Astrocyte (in vitro differentiated cells and primary cell): ENCODE measurements at regions not wholly inside any gene's neighbourhood (a gene's known extent, or its start where the extent isn't known, plus 50 kb on each side); places are given as distances from the start of the nearest gene placed in this dataset.

Experiments
- DNase-seq: peaks from one replicate; pipeline ENCODE4 v3.0.0-alpha.2; 2010; ENCODE audit warnings: low read depth
- FAIRE-seq: peaks from 2 replicates; lab custom pipeline; 2011; peaks lifted over from hg19 to GRCh38; lab: Jason Lieb, UNC
- H2AFZ ChIP-seq: 2 replicates; pipeline ENCODE4 v1.6.0; 2012; ENCODE audit warnings: low read depth, low read length, inconsistent platforms
- H3K27ac ChIP-seq: 2 replicates; pipeline ENCODE4 v1.5.1; 2011; ENCODE audit warnings: low read depth, low read length, inconsistent platforms
- H3K27me3 ChIP-seq: 2 replicates; pipeline ENCODE4 v1.6.0; 2011; ENCODE audit warnings: low read length, inconsistent platforms; ENCODE audit not compliant: insufficient read depth
- H3K36me3 ChIP-seq: 2 replicates; pipeline ENCODE4 v1.5.1; 2011; ENCODE audit warnings: low read length, inconsistent platforms; ENCODE audit not compliant: insufficient read depth
- H3K4me1 ChIP-seq: 2 replicates; pipeline ENCODE4 v1.5.1; 2011; ENCODE audit warnings: low read length, inconsistent platforms; ENCODE audit not compliant: insufficient read depth
- H3K4me2 ChIP-seq: 2 replicates; pipeline ENCODE4 v1.6.0; 2012; ENCODE audit warnings: low read length, inconsistent platforms
- H3K4me3 ChIP-seq: 2 replicates; pipeline ENCODE4 v1.5.1; 2011; ENCODE audit warnings: low read depth, mild to moderate bottlenecking, low read length, inconsistent platforms; ENCODE audit not compliant: insufficient read depth
- H3K79me2 ChIP-seq: 2 replicates; pipeline ENCODE4 v1.6.0; 2012; ENCODE audit warnings: mild to moderate bottlenecking, low read length, inconsistent platforms; ENCODE audit not compliant: insufficient read depth
- H3K9ac ChIP-seq: 2 replicates; pipeline ENCODE4 v1.6.0; 2012; ENCODE audit warnings: mild to moderate bottlenecking, low read length, inconsistent platforms
- H3K9me3 ChIP-seq: 2 replicates; pipeline ENCODE4 v1.5.1; 2012; ENCODE audit warnings: low read depth, mild to moderate bottlenecking, low read length, inconsistent platforms; ENCODE audit not compliant: insufficient read depth
- H4K20me1 ChIP-seq: 2 replicates; pipeline ENCODE4 v1.6.0; 2012; ENCODE audit warnings: low read length, inconsistent platforms; ENCODE audit not compliant: insufficient read depth
- H3K27ac Mint-ChIP-seq: one replicate; pipeline ENCODE4 v1.8.0; 2021; ENCODE audit warnings: mild to moderate bottlenecking, mixed read lengths; ENCODE audit not compliant: unreplicated experiment
- H3K27me3 Mint-ChIP-seq: one replicate; pipeline ENCODE4 v1.8.0; 2021; ENCODE audit warnings: low read depth, mixed read lengths; ENCODE audit not compliant: unreplicated experiment
- H3K36me3 Mint-ChIP-seq: one replicate; pipeline ENCODE4 v1.8.0; 2021; ENCODE audit warnings: low read depth, mixed read lengths; ENCODE audit not compliant: unreplicated experiment
- H3K4me1 Mint-ChIP-seq: one replicate; pipeline ENCODE4 v1.8.0; 2021; ENCODE audit warnings: low read depth, mixed read lengths; ENCODE audit not compliant: unreplicated experiment
- H3K4me3 Mint-ChIP-seq: one replicate; pipeline ENCODE4 v1.8.0; 2021; ENCODE audit warnings: mild to moderate bottlenecking, moderate library complexity, mixed read lengths; ENCODE audit not compliant: unreplicated experiment
- H3K9me3 Mint-ChIP-seq: one replicate; pipeline ENCODE4 v1.8.0; 2021; ENCODE audit warnings: mild to moderate bottlenecking, mixed read lengths; ENCODE audit not compliant: unreplicated experiment
- CTCF ChIP-seq: IDR thresholded peaks from 2 replicates; pipeline ENCODE4 v1.5.1; 2011; ENCODE audit warnings: low read depth, mild to moderate bottlenecking, inconsistent platforms, low read length, moderate library complexity; ENCODE audit not compliant: insufficient read depth
- EZH2 ChIP-seq: IDR thresholded peaks from 2 replicates; pipeline ENCODE4 v1.6.1; 2012; ENCODE audit warnings: mild to moderate bottlenecking, low read length, inconsistent platforms; ENCODE audit not compliant: insufficient read depth

GRCh38 chr10:34006471-34006870, 672.0 kb upstream of the NRP1 start:
- no peak overlapping the region for H3K27ac Mint-ChIP-seq
- no peak overlapping the region for H3K4me3 Mint-ChIP-seq
- no peaks in the 10 kb centered on the region for H3K27me3 ChIP-seq
- DNase-seq (no peak), FAIRE-seq (no peak)
- no peak overlapping the region for H3K4me2 ChIP-seq
- no peaks in the 10 kb centered on the region for H3K9me3 ChIP-seq
- no peaks in the 10 kb centered on the region for H3K36me3 Mint-ChIP-seq
- H3K79me2 ChIP-seq: no peaks in the 10 kb centered on the region
- TF ChIP-seq EZH2 (no peak), CTCF (no peak)
- no peaks in the 10 kb centered on the region for H3K9me3 Mint-ChIP-seq
- H3K4me3 ChIP-seq: no peak overlapping the region
- no peaks in the 10 kb centered on the region for H3K36me3 ChIP-seq
- no peaks in the 10 kb centered on the region for H4K20me1 ChIP-seq
- no peak overlapping the region for H2AFZ ChIP-seq
- peaks cover 5% of the 10 kb centered on the region for H3K4me1 Mint-ChIP-seq
- peaks cover 2% of the 10 kb centered on the region for H3K27me3 Mint-ChIP-seq
- H3K4me1 ChIP-seq: no peaks in the 10 kb centered on the region
- H3K27ac ChIP-seq: no peak overlapping the region
- no peak overlapping the region for H3K9ac ChIP-seq

- no peak overlapping the region for H2AFZ ChIP-seq
- H3K9me3 Mint-ChIP-seq: no peaks in the 10 kb centered on the region
- H3K9me3 ChIP-seq: no peaks in the 10 kb centered on the region
- no peaks in the 10 kb centered on the region for H3K36me3 ChIP-seq
- H4K20me1 ChIP-seq: no peaks in the 10 kb centered on the region
- FAIRE-seq (no peak), DNase-seq (no peak)
- H3K79me2 ChIP-seq: no peaks in the 10 kb centered on the region
- H3K4me1 ChIP-seq: no peaks in the 10 kb centered on the region
- H3K9ac ChIP-seq: no peak overlapping the region
- H3K4me3 ChIP-seq: no peak overlapping the region
- no peak overlapping the region for H3K27ac Mint-ChIP-seq
- H3K36me3 Mint-ChIP-seq: peaks cover 2% of the 10 kb centered on the region
- no peaks in the 10 kb centered on the region for H3K27me3 ChIP-seq
- H3K4me1 Mint-ChIP-seq: no peaks in the 10 kb centered on the region
- H3K27me3 Mint-ChIP-seq: peaks cover 2% of the 10 kb centered on the region
- H3K4me2 ChIP-seq: no peak overlapping the region
- H3K27ac ChIP-seq: no peak overlapping the region
- no peak overlapping the region for H3K4me3 Mint-ChIP-seq
- TF ChIP-seq CTCF: no peak
- TF ChIP-seq EZH2: no peak
Observed at GRCh38 chr10:34003561-34003960, 669.1 kb upstream of the NRP1 start.

- Mint-ChIP-seq H3K9me3 (no peaks in the 10 kb centered on the region), H3K4me1 (no peaks in the 10 kb centered on the region)
- no peak overlapping the region for H2AFZ ChIP-seq
Observed at GRCh38 chr10:34002896-34003295, 668.4 kb upstream of the NRP1 start.

More at GRCh38 chr10:34002896-34003295, 668.4 kb upstream of the NRP1 start:
- H3K27me3 Mint-ChIP-seq: peaks cover 2% of the 10 kb centered on the region
- no peak for DNase-seq
- no peak overlapping the region for H3K9ac ChIP-seq
- no peak overlapping the region for H3K4me2 ChIP-seq
- no peak for FAIRE-seq
- H3K4me3 Mint-ChIP-seq: no peak overlapping the region
- no peaks in the 10 kb centered on the region for H3K36me3 ChIP-seq
- H3K4me3 ChIP-seq: no peak overlapping the region
- peaks cover 2% of the 10 kb centered on the region for H3K36me3 Mint-ChIP-seq
- no peaks in the 10 kb centered on the region for H4K20me1 ChIP-seq
- no peaks in the 10 kb centered on the region for H3K9me3 ChIP-seq
- no peaks in the 10 kb centered on the region for H3K79me2 ChIP-seq
- no peak overlapping the region for H3K27ac ChIP-seq
- H3K27me3 ChIP-seq: no peaks in the 10 kb centered on the region
- H3K4me1 ChIP-seq: no peaks in the 10 kb centered on the region
- TF ChIP-seq CTCF: no peak
- no peak overlapping the region for H3K27ac Mint-ChIP-seq
